ENCODE measurements at regions not wholly inside any gene's neighbourhood (a gene's known extent, or its start where the extent isn't known, plus 50 kb on each side); places are given as distances from the start of the nearest gene placed in this dataset.

- H3K56ac ChIP-seq (ENCODE audit: insufficient read length, low read depth, low read length): no peak overlapping the region
- H2BK5ac ChIP-seq (ENCODE audit: insufficient read length, low read length): no peak overlapping the region
- no peak for TF ChIP-seq CTCF (conservative IDR thresholded peaks at IDR 0.05)
- H3K79me2 ChIP-seq (ENCODE audit: insufficient read depth, low read length): no peaks in the 10 kb centered on the region
- peaks cover 3% of the 10 kb centered on the region; the same call in 1 of the 2 replicates for H3K27me3 Mint-ChIP-seq (ENCODE audit: low read depth)
- no peak overlapping the region for H3K18ac ChIP-seq (ENCODE audit: insufficient read length, low read depth, low read length)
- no peak overlapping the region for H3T11ph ChIP-seq (ENCODE audit: low read length)
- no peak overlapping the region for H3K4ac ChIP-seq (ENCODE audit: low read depth, low read length)
- H4K8ac ChIP-seq (replicated peaks; ENCODE audit: insufficient read length, low read depth, low read length): no peak overlapping the region
- no peak overlapping the region for H3K9ac ChIP-seq (ENCODE audit: extremely low read depth, insufficient read length, low read length)
- no peak overlapping the region for H2BK15ac ChIP-seq (ENCODE audit: low read depth, low read length)
- H2BK12ac ChIP-seq (ENCODE audit: insufficient read length, low read depth, low read length): no peak overlapping the region
- H4K5ac ChIP-seq (ENCODE audit: insufficient read length, low read depth, low read length): no peak overlapping the region
- no peak overlapping the region for H3K4me2 ChIP-seq (ENCODE audit: insufficient read depth, insufficient read length, low read length)
- no peak overlapping the region for H3K14ac ChIP-seq (ENCODE audit: insufficient read depth, low read length)
- H2AK5ac ChIP-seq (ENCODE audit: insufficient read length, low read length): no peak overlapping the region
- no peak overlapping the region for H2AFZ ChIP-seq (ENCODE audit: low read length)
- no peaks in the 10 kb centered on the region for H3K9me3 Mint-ChIP-seq
- peaks cover 9 to 17% of the 10 kb centered on the region in 2 experiments for H3K4me1 Mint-ChIP-seq
- H3K4me3 Mint-ChIP-seq: no peak overlapping the region
- H4K20me1 ChIP-seq (ENCODE audit: control insufficient read depth, insufficient read depth, insufficient read length): no peaks in the 10 kb centered on the region
- H3K9me3 ChIP-seq (ENCODE audit: control insufficient read depth, low read depth, low read length): no peaks in the 10 kb centered on the region
- H3K36me3 Mint-ChIP-seq (ENCODE audit: insufficient read depth in 1 of 3, low read depth in 3 of 3): no peaks in the 10 kb centered on the region
- H3K27ac Mint-ChIP-seq: no peak overlapping the region
- no peaks in the 10 kb centered on the region for H3K79me1 ChIP-seq (ENCODE audit: insufficient read depth, low read depth, low read length, poor library complexity, severe bottlenecking)
- H3K27ac ChIP-seq (ENCODE audit: insufficient read length, low read depth, low read length): no peak overlapping the region
- WGBS (ENCODE audit: extremely low coverage, insufficient read length, low lambda C conversion rate): no CpG with 5 or more reads among the region's 8 CpGs
- DNase-seq: no peak
- no peaks in the 10 kb centered on the region for H3K23me2 ChIP-seq (ENCODE audit: insufficient read length, low read depth, low read length, poor library complexity, severe bottlenecking)
- H3K27me3 ChIP-seq (ENCODE audit: insufficient read depth, low read length): no peaks in the 10 kb centered on the region
- H3K4me1 ChIP-seq (ENCODE audit: insufficient read depth, low read length): no peaks in the 10 kb centered on the region; the same call in 1 of the 2 replicates
- no peak overlapping the region for H2BK120ac ChIP-seq (ENCODE audit: low read depth, low read length, poor library complexity, severe bottlenecking)
- no peak overlapping the region for H4K91ac ChIP-seq (ENCODE audit: insufficient read length, low read depth, low read length)
- H2BK20ac ChIP-seq (ENCODE audit: low read depth, low read length, poor library complexity, severe bottlenecking): no peak overlapping the region
- H3K23ac ChIP-seq (ENCODE audit: insufficient read length, low read depth, low read length): no peak overlapping the region
These were observed 56.8 kb upstream of the SEPTIN5 start for GRCh38 chr22:19657252-19658056.

Measured in H9 (cell line).